HL-60 (cell line): ENCODE measurements at regions not wholly inside any gene's neighbourhood (a gene's known extent, or its start where the extent isn't known, plus 50 kb on each side); places are given as distances from the start of the nearest gene placed in this dataset.

ENCODE experiments used
- DNase-seq, 2 experiments: peaks; one replicate each; pipeline ENCODE4 v3.0.0-alpha.2; 2010 to 2020; ENCODE audit warnings: low read depth in 1 of 2, low spot score in 1 of 2
- H3K27ac ChIP-seq: fragments of 250-450 bp; sonication (Bioruptor Pico); replicated peaks from 2 replicates; pipeline ENCODE4 v1.5.1; 2020; ENCODE audit warnings: mild to moderate bottlenecking, moderate library complexity
- H3K27me3 ChIP-seq: fragments of 250-450 bp; sonication (Bioruptor Pico); 2 replicates; pipeline ENCODE4 v1.5.1; 2021; ENCODE audit warnings: mild to moderate bottlenecking, moderate library complexity; ENCODE audit not compliant: insufficient read depth, poor library complexity, severe bottlenecking
- H3K4me3 ChIP-seq: replicated peaks from 2 replicates; pipeline ENCODE4 v1.5.1; 2011; ENCODE audit warnings: mild to moderate bottlenecking, control low read depth, low read length; ENCODE audit not compliant: insufficient read depth
- CTCF ChIP-seq: IDR thresholded peaks from one replicate; pipeline ENCODE4 v1.5.1; 2011; ENCODE audit warnings: low read length, control low read depth, inconsistent platforms; ENCODE audit not compliant: insufficient read depth
- GABPA ChIP-seq: IDR thresholded peaks from 2 replicates; pipeline ENCODE4 v1.6.1; 2012; ENCODE audit warnings: low read depth
- POLR2AphosphoS5 ChIP-seq: IDR thresholded peaks from 2 replicates; pipeline ENCODE4 v1.6.1; 2012; ENCODE audit warnings: low read depth
- REST ChIP-seq: IDR thresholded peaks from 2 replicates; pipeline ENCODE4 v1.6.1; 2012; ENCODE audit warnings: low read depth; ENCODE audit not compliant: insufficient replicate concordance
- SPI1 ChIP-seq: IDR thresholded peaks from 2 replicates; pipeline ENCODE4 v1.6.1; 2012; ENCODE audit warnings: low read depth, mild to moderate bottlenecking, borderline replicate concordance

- H3K27ac ChIP-seq = no peak overlapping the region
Observed at GRCh38 chr12:129964300-129964699, 60.5 kb upstream of the TMEM132D start.

GRCh38 chr12:129964826-129965457 lies 61.1 kb upstream of the TMEM132D start:
- H3K4me3 ChIP-seq = no peak overlapping the region
- no peaks in the 10 kb centered on the region for H3K27me3 ChIP-seq
- no peak overlapping the region for H3K27ac ChIP-seq
- TF ChIP-seq CTCF (no peak), GABPA (no peak), POLR2AphosphoS5 (no peak), REST (no peak), SPI1 (no peak)
- no peak for DNase-seq

More at GRCh38 chr12:129964300-129964699, 60.5 kb upstream of the TMEM132D start:
- no peak for DNase-seq
- TF ChIP-seq REST = no peak
- no peak for TF ChIP-seq GABPA
- TF ChIP-seq POLR2AphosphoS5 = no peak
- no peak for TF ChIP-seq SPI1
- no peak for TF ChIP-seq CTCF
- Histone ChIP-seq H3K27me3 (no peaks in the 10 kb centered on the region), H3K4me3 (no peak overlapping the region)

- no peak for DNase-seq
- no peaks in the 10 kb centered on the region for H3K27me3 ChIP-seq
- H3K27ac ChIP-seq = no peak overlapping the region
- no peak for TF ChIP-seq SPI1
- TF ChIP-seq GABPA = no peak
- TF ChIP-seq CTCF = no peak
- no peak for TF ChIP-seq REST
- TF ChIP-seq POLR2AphosphoS5 = no peak
- H3K4me3 ChIP-seq = no peak overlapping the region
Observed at GRCh38 chr12:129966146-129966995, 62.5 kb upstream of the TMEM132D start.
